Heart left ventricle (tissue), 16 donors: ENCODE measurements at regions not wholly inside any gene's neighbourhood (a gene's known extent, or its start where the extent isn't known, plus 50 kb on each side); places are given as distances from the start of the nearest gene placed in this dataset.
A peak's percentile ranks its signal among the peaks of the same experiment; 100 is the strongest.

ENCODE experiments used
- ATAC-seq, 4 donors: fragments of 200-7000 bp; cut with Tn5 transposase; one replicate each; pipeline ENCODE4 v1.9.1; 2020 to 2022; ENCODE audit warnings: moderate library complexity in 4 of 4, mild to moderate bottlenecking in 3 of 4, moderate number of reproducible peaks in 1 of 4
- DNase-seq, 5 donors: peaks; one replicate each; pipeline ENCODE4 v3.0.0-alpha.2; 2020
- H3K27ac ChIP-seq, 12 donors: fragments of 200-600 bp; sonication (generic) in 4 of 12; one replicate each; pipeline versions ENCODE4 v1.5.0 to v1.8.0; 2016 to 2022; ENCODE audit warnings: mild to moderate bottlenecking in 2 of 12
- H3K27me3 ChIP-seq, 9 donors: fragments of 200-600 bp; sonication (generic) in 2 of 9; one replicate each; pipeline versions ENCODE4 v1.5.1 to v1.8.0; 2016 to 2022; ENCODE audit warnings: mild to moderate bottlenecking in 3 of 9
- H3K36me3 ChIP-seq, 9 donors: fragments of 200-600 bp; sonication (generic) in 2 of 9; one replicate each; pipeline versions ENCODE4 v1.5.0 to v1.8.0; 2018 to 2022; ENCODE audit warnings: mild to moderate bottlenecking in 2 of 9
- H3K4me1 ChIP-seq, 12 donors: fragments of 200-600 bp; sonication (generic) in 4 of 12; one replicate each; pipeline versions ENCODE4 v1.5.0 to v1.8.0; 2016 to 2022; ENCODE audit warnings: mild to moderate bottlenecking in 3 of 12
- H3K4me3 ChIP-seq, 12 donors: fragments of 200-600 bp; sonication (generic) in 4 of 12; one replicate each; pipeline versions ENCODE4 v1.5.0 to v1.8.0; 2017 to 2022; ENCODE audit warnings: mild to moderate bottlenecking in 9 of 12, moderate library complexity in 4 of 12
- H3K9me3 ChIP-seq, 12 donors: fragments of 200-600 bp; sonication (generic) in 4 of 12; one replicate each; pipeline versions ENCODE4 v1.5.0 to v1.8.0; 2016 to 2022; ENCODE audit warnings: mild to moderate bottlenecking in 1 of 12
- CTCF ChIP-seq, 12 donors: fragments of 200-600 bp; sonication (generic) in 4 of 12; IDR thresholded peaks; one replicate each; pipeline versions ENCODE4 v1.5.0 to v1.8.0; 2018 to 2022; ENCODE audit warnings: antibody characterized with exemption in 12 of 12, mild to moderate bottlenecking in 5 of 12
- POLR2A ChIP-seq, 2 donors: fragments of 450-650 bp; IDR thresholded peaks; one replicate each; pipeline ENCODE4 v1.6.1; 2017; ENCODE audit warnings: antibody characterized with exemption in 2 of 2, mild to moderate bottlenecking in 2 of 2, moderate library complexity in 2 of 2
- WGBS, 4 donors: extraction: QIAGEN DNeasy Blood & Tissue Kit in 2 of 4; methylation state at CpG; one replicate each; pipeline versions ENCODE4 v1.1.5 to v1.1.7; 2013 to 2018; 5-methylcytosine and 5-hydroxymethylcytosine counted together
- intact Hi-C, 10 donors: fragments of 100-400 bp; cut with DNase I; formaldehyde crosslinking; loops; one replicate each; pipeline versions ENCODE4 v1.11.1 to v1.14.2; 2022
- donor health status: ischemic (EF 13 %, LVEDD 7.1; RV severe dilation, severe dysfunction).
- donor health status: healthy with polysubstance abuse.
- donor health status: DM: no; HTN: yes; CAD: no.
- donor health status: DM: no; HTN: no; CAD: no.
- donor health status: ischemic (EF 25% LVEDD 6.9; RV normal size, moderate dysfunction).
- donor health status: ischemic (EF 25% LVEDD 5.7; RV mildly dilated, moderate dysfunction).
- donor health status: healthy.
- donor health status: DM: yes; HTN: yes; CAD: no.
- donor health status: ischemic (EF 35%, LVEDD 5.7; RV mildly dilated, moderate dysfunction).
- donor health status: nonischemic (EF 11% LVEDD 7.7; RV severe dilation, severe dysfunction).
- donor health status: DM: yes; HTN: yes; CAD: no.
- donor health status: PGD.
- donor health status: ischemic (EF 29% LVEDD 5.4; RV normal size, mild dysfunction).
- donor health status: nonischemic (EF 23%, LVEDD 6.1; RV moderate dilation, normal function).

- 38 to 46% (median 40%) methylated on average over 4 of the region's 4 CpGs for WGBS, 4 donors
- Histone ChIP-seq H3K27ac (peak overlapping the region in 4 of 12 donors; percentile 11 to 39 (median 32)), H3K9me3 (no peaks in the 10 kb centered on the region), H3K4me1 (peaks cover 0 to 34% (median 11%) of the 10 kb centered on the region in 12 donors), H3K4me3 (no peak overlapping the region), H3K27me3 (no peaks in the 10 kb centered on the region), H3K36me3 (no peaks in the 10 kb centered on the region)
- DNase-seq (peak in 3 of 5 donors; percentile 25 to 29 (median 29)), ATAC-seq (peak; percentile 60 to 82 (median 75))
- TF ChIP-seq POLR2A (IDR thresholded peaks at IDR 0.05) = no peak
- intact Hi-C loops = loop anchor here in 1 of 10 donors (5.0 kb wide), 1 partner anchor 76 kb away; no protein-coding TSS in a partner anchor
Observed at GRCh38 chr4:138595731-138596460, 353.7 kb upstream of the SLC7A11 start.

- DNase-seq = no peak
- peaks cover 0 to 34% (median 11%) of the 10 kb centered on the region in 12 donors for H3K4me1 ChIP-seq
- no peak overlapping the region for H3K4me3 ChIP-seq
- no peaks in the 10 kb centered on the region for H3K27me3 ChIP-seq
- WGBS, 4 donors = 90 to 94% (median 93%) methylated on average over 2 of the region's 2 CpGs
- H3K36me3 ChIP-seq = no peaks in the 10 kb centered on the region
- no peak for ATAC-seq
- H3K9me3 ChIP-seq = no peaks in the 10 kb centered on the region
- intact Hi-C loops = loop anchor here in 1 of 10 donors (5.0 kb wide), 1 partner anchor 77 kb away; no protein-coding TSS in a partner anchor
- TF ChIP-seq POLR2A (IDR thresholded peaks at IDR 0.05) (no peak), CTCF (IDR thresholded peaks at IDR 0.05) (no peak)
- H3K27ac ChIP-seq = no peak overlapping the region
Observed at GRCh38 chr4:138595171-138595570, 353.0 kb upstream of the SLC7A11 start.

GRCh38 chr4:138592796-138593195, 350.6 kb upstream of the SLC7A11 start:
- 81 to 91% (median 86%) methylated on average over 2 of the region's 2 CpGs for WGBS, 4 donors
- H3K4me1 ChIP-seq = peaks cover 0 to 25% (median 11%) of the 10 kb centered on the region in 12 donors
- no peak for TF ChIP-seq POLR2A (IDR thresholded peaks at IDR 0.05)
- TF ChIP-seq CTCF (IDR thresholded peaks at IDR 0.05) = no peak
- no peaks in the 10 kb centered on the region for H3K27me3 ChIP-seq
- no peak overlapping the region for H3K27ac ChIP-seq
- intact Hi-C loops = no loop called here
- no peaks in the 10 kb centered on the region for H3K9me3 ChIP-seq
- DNase-seq = no peak
- no peak overlapping the region for H3K4me3 ChIP-seq
- no peak for ATAC-seq
- H3K36me3 ChIP-seq = no peaks in the 10 kb centered on the region

- H3K9me3 ChIP-seq = no peaks in the 10 kb centered on the region
- no peaks in the 10 kb centered on the region for H3K27me3 ChIP-seq
- peaks cover 0 to 15% (median 10%) of the 10 kb centered on the region in 12 donors for H3K4me1 ChIP-seq
- DNase-seq (no peak), ATAC-seq (no peak)
- WGBS, 4 donors = 19 to 48% (median 26%) methylated on average over 1 of the region's 1 CpG
- H3K27ac ChIP-seq = no peak overlapping the region
- H3K4me3 ChIP-seq = no peak overlapping the region
- no peak for TF ChIP-seq CTCF (IDR thresholded peaks at IDR 0.05)
- intact Hi-C loops = no loop called here
- H3K36me3 ChIP-seq = no peaks in the 10 kb centered on the region
Observed at GRCh38 chr4:138591808-138592207, 349.7 kb upstream of the SLC7A11 start.
